HG02642 (cell line): ENCODE measurements at regions not wholly inside any gene's neighbourhood (a gene's known extent, or its start where the extent isn't known, plus 50 kb on each side); places are given as distances from the start of the nearest gene placed in this dataset.

ENCODE experiments used
- ATAC-seq: cut with Tn5 transposase; IDR thresholded peaks from one replicate; pipeline ENCODE4 v1.9.1; 2021; ENCODE audit warnings: mild to moderate bottlenecking; ENCODE audit not compliant: unreplicated experiment, poor library complexity

GRCh38 chrX:39631276-39632229 is 466.2 kb downstream of the BCOR start:
- no peak for ATAC-seq

DNA sequence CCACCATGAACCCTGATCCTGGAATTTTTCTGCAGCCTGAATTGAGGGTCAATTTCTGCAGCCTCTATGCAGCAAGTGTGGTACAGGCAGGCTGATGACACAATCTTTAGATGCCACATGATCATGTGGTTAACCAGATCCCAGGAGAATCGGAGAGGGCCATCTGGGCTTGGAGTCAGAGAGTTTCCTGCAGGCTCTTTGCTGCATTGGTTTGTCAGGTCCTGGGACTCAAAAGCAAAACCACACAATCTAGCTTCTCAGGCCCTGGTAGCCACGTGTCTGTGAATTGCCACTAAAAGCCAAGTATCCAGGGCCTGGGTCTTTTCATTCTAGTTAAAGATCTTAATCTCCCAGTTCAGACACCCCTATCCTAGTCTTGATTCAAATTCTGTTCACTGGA is 464.5 kb downstream of the BCOR start:
- ATAC-seq: no peak

GRCh38 chrX:39636481-39636880 is 461.3 kb downstream of the BCOR start:
- no peak for ATAC-seq

DNA sequence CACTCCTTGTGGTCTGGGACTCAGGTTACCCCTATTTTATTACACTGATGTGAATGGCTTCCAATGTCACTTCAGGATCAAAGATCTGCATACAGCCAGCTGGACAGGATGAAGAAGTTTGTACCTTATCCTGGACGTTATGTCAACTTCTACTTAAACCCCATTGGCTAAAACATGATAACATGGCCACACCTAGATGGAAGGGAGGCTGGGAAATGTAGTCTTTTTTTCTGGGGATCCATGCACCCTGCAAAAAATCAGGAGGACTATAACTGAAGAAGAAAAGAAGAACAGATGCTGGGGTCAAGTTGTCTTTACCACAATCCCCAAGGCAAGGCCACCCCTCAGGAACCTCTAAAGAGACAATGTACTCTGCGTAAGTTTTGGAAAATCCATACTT is 459.2 kb downstream of the BCOR start:
- ATAC-seq: no peak

DNA sequence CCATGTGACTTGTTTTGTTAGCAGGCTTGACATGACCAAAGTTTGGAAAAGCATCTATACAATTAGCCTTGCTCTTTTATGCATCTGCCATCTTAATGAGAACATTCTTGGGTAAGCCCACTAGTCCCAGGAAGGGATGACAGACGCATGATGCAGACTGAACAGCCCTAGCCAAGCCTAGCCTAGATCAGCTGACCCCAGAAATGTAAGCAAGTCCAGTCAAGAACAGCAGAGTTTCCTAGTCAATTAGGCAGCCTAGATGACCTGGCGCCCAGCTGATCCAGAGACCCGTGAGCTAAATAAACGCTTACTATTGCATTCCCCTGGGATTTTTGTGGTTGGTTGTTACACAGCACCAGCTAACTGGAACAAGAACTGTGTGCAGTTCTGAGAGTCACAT is 457.9 kb downstream of the BCOR start:
- ATAC-seq: no peak

DNA sequence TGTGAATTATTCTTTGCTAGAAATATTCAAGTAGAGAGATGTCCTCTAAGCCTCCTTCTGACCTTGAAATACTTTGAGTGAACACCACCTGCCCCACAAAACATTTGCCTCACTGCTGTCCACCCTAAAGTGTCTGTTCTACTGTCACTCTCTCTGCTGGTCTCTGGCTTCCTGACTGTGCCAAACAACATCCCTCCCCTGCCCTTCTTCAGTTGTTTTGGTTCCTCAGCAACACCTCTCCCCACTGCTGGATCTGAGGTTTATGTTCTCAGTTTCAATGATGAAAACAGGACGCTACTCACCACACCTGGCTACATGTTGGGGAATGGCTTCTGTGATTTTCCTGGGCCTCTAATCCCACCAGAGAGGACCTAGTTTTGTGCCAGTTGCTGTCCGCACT is 456.9 kb downstream of the BCOR start:
- no peak for ATAC-seq

GRCh38 chrX:39642071-39642470 is 455.7 kb downstream of the BCOR start:
- ATAC-seq: no peak

- ATAC-seq: no peak
These were observed 454.2 kb downstream of the BCOR start for GRCh38 chrX:39643550-39643949.

- ATAC-seq: no peak
These were observed 452.4 kb downstream of the BCOR start for GRCh38 chrX:39645178-39645895.

DNA sequence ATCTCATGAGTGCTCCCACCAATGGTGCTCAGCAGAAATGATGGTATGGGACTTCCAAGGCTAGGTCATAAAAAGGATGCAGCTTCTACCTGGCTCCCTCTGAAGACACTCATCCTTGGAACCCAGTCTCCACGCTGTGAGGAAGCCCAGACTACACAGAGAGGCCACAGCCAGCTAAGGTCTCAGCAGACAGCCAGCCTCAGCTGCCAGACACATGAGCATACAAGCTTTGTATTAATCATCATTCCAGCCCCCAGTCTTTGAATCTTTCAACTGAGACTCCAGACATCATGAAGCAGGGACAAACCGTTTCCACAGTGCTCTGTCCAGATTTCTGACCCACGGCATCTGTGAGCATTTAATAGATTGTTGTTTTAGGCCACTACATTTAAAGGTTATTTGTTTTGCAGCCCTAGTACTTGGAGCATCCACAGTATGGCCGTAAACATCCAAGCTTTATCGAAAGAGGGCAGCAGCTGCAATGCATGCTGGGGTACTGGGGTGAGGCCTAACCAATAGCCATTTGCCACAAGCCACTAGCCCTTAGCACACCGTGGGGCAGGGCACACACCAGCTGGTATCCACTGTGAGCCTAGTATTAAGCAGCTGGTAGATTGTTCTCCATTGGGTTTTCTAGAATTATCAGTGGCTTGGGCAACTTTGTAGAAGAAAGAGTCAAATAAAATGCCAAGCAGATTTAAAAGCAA is 449.1 kb downstream of the BCOR start:
- no peak for ATAC-seq

GRCh38 chrX:39650768-39651347 is 446.9 kb downstream of the BCOR start:
- ATAC-seq: no peak

- no peak for ATAC-seq
These were observed 445.4 kb downstream of the BCOR start for GRCh38 chrX:39652336-39652735.

DNA sequence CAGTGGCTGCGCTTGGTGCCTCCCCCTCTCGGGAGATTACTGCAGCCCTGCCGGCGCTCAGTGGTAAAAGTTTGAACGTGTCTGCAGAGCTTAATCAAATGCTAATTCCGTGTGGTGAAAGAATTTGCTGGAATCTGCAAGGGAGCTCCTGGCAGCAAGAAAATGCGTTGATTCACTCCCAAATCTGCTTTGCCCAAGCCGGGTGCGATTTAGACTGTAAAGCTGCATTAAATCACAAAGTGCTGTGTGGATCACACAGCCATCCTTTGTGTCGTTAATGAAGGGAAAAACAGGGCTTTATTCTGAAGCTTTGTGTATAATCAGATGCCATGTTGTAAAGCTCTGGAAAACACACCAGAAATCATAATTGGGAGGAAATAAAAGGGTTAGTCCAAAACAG is 444.1 kb downstream of the BCOR start:
- ATAC-seq: no peak

GRCh38 chrX:39654183-39654925 is 443.4 kb downstream of the BCOR start:
- ATAC-seq: no peak

- no peak for ATAC-seq
These were observed 442.8 kb downstream of the BCOR start for GRCh38 chrX:39654952-39655351.

DNA sequence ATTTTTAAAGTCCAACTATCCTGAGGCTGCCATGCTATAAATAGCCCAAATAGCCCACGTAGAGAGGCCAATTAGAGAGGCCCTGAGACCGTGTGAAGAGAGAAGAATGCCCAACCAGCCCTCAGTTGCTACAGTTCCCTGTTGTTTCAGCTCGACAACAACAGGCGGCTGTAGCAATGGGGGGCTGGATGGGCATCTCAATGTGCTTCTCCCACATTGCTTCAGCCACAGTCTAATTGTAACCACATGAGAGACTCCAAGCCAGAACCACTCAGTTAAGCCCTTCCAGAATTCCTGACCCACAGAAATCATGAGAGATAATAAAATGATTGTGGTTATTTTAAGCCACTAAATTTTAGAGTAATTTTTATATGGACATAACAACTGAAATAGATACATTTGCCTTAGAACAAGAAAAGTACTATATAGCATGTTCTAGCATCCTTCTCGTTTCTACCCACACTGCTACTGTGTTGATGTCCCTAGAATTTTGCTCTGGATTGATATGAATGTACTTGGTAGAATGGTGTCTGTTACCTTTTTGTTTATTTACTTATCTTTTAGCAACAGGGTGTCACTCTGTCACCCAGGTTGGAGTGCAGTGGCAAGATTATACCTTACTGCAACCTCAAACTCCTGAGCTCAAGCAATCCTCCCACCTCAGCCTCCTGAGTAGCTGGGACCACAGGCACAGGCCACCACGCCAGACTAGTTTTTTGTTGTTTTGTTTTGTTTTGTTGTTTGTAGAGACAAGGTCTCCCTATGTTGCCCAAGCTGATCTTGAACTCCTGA is 436.4 kb downstream of the BCOR start:
- ATAC-seq: no peak

- no peak for ATAC-seq
These were observed 431.8 kb downstream of the BCOR start for GRCh38 chrX:39665830-39666518.

GRCh38 chrX:39667191-39667590 is 430.6 kb downstream of the BCOR start:
- ATAC-seq: no peak
